HG03571 (cell line): ENCODE measurements at regions not wholly inside any gene's neighbourhood (a gene's known extent, or its start where the extent isn't known, plus 50 kb on each side); places are given as distances from the start of the nearest gene placed in this dataset.
"Not testable (repeated sequence)": the region's sequence is repeated elsewhere in the genome, so short reads cannot be mapped to it uniquely, and the experiment has no call there.

Experiments
- ATAC-seq: cut with Tn5 transposase; IDR thresholded peaks from one replicate; pipeline ENCODE4 v1.9.1; 2021; ENCODE audit not compliant: unreplicated experiment

GRCh38 chr1:761791-762190, 75.3 kb upstream of the OR4F16 start:
- ATAC-seq = not testable (repeated sequence)

DNA sequence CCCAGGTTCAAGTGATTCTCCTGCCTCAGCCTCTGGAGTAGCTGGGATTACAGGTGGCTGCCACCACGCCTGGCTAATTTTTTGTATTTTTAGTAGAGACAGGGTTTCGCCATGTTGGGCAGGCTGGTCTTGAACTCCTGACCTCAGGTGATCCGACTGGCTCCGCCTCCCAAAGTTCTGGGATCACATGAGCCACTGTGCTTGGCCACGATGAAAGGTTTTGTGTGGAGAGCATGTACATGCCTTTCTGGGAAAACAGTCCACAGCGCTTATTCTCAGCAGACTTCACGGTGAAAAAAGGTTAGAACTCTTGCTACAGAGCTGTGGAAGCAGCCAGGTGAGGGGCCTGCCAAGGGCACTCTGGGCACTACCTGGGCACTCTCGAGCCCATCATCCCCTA, 85.0 kb upstream of the OR4F16 start:
- not testable (repeated sequence) for ATAC-seq

DNA sequence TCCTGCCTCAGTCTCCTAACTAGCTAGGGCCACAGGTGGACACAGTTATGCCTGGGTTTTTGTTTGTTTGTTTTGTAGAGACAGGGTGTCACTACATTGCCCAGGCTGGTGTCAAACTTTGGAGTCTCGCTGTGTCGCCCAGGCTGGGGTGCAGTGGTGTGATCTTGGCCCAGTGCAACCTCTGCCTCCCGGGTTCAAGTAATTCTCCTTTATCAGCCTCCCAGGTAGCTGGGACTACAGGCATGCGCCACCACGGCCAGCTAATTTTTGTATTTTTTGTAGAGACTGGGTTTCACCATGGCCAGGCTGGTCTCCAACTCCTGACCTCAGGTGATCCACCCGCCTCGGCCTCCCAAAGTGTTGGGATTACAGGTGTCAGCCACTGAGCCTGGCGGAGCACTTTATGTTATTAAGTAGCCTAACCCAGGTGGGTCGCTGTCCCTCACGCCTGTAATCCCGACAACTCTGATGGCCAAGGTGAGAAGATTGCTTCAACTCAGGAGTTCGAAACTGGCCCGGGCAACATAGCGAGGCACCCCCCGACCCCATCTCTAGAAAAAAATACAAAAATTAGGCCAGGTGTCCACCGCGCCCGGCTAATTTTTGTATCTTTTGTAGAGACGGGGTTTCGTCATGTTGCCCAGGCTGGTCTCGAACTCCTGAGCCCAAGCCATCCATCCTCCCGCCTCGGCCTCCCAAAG, 91.2 kb upstream of the OR4F16 start:
- ATAC-seq = not testable (repeated sequence)

DNA sequence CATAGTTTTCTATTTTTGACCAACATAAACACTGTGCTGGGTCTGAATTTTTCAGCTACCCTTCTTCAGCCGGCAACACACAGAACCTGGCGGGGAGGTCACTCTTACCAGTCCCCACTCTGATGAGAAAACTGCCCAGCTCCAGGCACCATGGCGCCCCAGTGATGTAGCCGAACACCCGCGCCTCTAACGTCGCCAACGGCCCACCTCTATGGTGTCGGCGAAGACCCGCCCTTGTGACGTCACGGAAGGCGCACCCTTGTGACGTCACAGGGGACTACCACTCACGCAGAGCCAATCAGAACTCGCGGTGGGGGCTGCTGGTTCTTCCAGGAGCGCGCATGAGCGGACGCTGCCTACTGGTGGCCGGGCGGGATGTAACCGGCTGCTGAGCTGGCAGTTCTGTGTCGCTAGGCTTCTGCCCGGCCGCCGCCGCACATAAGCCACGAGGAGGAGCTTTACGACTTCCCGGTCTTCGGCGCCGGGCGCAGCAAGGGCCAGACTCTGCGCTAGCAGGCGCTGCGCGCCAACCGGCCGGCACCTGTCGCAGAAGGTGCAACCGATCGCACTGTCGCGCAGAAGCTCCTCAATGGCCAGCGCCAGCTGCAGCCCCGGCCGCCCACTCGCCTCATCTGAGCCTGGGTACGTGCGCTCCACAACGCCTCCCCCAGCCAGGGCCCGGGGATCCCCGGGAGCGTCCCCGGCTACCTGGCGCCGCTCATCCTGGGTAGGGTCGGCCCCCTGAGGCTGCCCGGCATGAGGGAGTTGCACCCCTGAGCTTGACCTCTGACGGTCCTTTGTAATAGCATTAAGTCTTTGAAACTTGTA, 92.2 kb upstream of the OR4F16 start:
- ATAC-seq = peak; percentile 99

DNA sequence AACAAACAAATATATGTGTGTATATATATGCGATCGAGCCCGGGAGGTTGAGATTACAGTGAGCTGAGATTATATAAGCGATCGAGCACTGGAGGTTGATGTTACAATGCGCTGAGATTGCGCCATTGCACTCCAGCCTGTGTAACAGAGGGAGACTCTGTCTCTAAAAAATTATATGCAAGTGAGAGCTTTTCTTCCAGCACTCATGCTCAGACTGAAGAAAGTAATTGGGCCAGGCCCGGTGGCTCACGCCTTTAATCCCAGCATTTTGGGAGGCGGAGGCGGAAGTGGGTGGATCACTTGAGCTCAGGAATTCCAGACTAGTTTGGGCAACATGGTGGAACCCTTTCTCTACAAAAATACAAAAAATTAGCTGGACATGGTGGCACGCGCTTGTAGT, 93.2 kb upstream of the OR4F16 start:
- ATAC-seq = not testable (repeated sequence)

GRCh38 chr1:788835-789234, 102.4 kb upstream of the OR4F16 start:
- no peak for ATAC-seq

- ATAC-seq = not testable (repeated sequence)
Observed at GRCh38 chr1:789606-790005, 103.2 kb upstream of the OR4F16 start.

DNA sequence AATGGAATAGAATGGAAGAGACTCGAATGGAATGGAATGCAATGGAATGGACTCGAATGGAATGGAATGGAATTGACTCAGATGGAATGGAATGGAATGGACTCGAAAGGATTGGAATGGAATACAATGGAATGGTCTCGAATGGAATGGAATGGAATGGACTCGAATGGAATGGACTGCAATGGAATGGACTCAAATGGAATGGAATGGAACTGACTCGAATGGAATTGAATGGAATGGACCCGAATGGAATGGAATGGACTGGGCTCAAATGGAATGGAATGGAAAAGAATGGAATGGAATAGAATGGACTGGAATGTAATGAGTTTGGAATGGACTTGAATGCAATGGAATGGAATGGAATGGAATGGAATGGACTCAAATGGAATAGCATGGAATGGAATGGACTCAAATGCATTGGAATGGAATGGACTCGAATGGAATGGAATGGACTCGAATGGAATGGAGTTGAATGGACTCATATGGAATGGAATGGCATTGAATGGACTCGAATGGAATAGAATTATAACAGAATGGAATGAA, 104.0 kb upstream of the OR4F16 start:
- not testable (repeated sequence) for ATAC-seq

- not testable (repeated sequence) for ATAC-seq
Observed at GRCh38 chr1:794310-794709, 107.9 kb upstream of the OR4F16 start.

- ATAC-seq = not testable (repeated sequence)
Observed at GRCh38 chr1:794918-795584, 108.6 kb upstream of the OR4F16 start.

DNA sequence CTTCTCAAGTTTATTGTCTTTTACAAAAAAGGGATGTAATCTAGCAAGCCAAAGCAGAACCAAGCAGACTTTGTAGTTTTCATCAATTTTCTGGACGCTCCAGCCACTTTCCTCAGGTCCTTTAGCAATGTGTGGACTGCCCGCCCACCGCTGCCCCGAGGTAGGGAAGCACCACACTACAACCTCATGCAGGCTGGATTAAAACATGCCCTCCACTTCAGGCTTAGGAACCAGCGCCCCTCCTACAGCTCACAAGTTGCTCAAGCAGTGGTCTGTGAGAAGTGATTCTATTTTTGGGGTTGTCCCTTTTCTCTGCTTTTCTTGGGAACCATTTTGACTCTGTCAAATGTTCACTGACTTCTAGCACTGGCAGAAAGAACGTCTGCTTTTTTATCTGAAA, 111.2 kb upstream of the OR4F16 start:
- ATAC-seq = not testable (repeated sequence)

- not testable (repeated sequence) for ATAC-seq
Observed at GRCh38 chr1:800397-800796, 113.9 kb upstream of the OR4F16 start.

GRCh38 chr1:804378-805115, 118.1 kb upstream of the OR4F16 start:
- ATAC-seq = peak; percentile 82

DNA sequence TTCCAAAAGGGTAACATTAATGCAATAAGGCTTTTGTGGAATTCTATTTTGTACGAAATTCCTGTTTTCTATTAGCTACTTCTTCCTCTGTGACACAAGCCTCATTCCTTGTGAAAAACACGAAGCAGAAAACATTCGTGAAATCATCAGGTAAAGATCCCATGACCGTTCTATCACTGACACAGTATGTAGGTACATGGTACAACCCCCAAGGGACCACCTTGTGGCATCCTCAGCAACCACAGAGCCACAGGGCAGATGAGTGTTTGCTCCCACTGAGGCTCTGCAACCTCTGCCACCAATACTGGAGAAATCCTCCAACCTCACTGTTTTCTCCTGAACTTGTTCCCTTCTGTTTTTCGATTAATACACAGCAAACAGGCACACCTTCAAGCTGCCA, 118.4 kb upstream of the SAMD11 start:
- ATAC-seq = not testable (repeated sequence)

- not testable (repeated sequence) for ATAC-seq
Observed at GRCh38 chr1:807066-807465, 116.7 kb upstream of the SAMD11 start.

GRCh38 chr1:807699-808390, 115.9 kb upstream of the SAMD11 start:
- ATAC-seq = not testable (repeated sequence)

- not testable (repeated sequence) for ATAC-seq
Observed at GRCh38 chr1:810949-811348, 112.8 kb upstream of the SAMD11 start.

DNA sequence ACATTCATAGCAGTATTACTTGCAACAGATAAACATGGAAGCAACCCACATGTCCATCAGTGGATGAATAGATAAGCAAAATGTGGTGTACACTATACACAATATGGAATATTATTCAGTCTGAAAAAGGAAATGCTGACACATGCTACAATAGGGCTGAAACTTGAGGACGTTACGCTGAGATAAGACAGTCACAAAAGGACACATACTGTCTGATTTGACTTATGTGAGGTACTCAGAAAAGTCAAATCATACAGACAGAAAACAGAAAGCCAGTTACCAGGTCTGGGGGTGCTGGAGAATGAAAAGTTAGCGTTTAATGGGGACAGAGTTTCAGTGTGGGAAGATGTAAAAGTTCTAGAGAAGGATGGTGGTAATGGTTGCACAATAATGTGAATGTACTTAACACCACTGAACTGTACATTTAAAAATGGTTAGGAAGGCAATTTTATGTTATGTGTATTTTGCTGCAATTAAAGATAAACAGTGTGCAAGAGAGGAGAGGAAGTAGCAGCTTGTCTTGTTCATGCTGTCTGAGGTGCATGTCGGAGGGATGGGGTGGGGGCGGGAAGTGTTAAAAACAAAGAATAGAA, 111.1 kb upstream of the SAMD11 start:
- ATAC-seq = not testable (repeated sequence)

- ATAC-seq = not testable (repeated sequence)
Observed at GRCh38 chr1:814543-814942, 109.2 kb upstream of the SAMD11 start.
